ENCODE measurements at regions not wholly inside any gene's neighbourhood (a gene's known extent, or its start where the extent isn't known, plus 50 kb on each side); places are given as distances from the start of the nearest gene placed in this dataset.

DNA sequence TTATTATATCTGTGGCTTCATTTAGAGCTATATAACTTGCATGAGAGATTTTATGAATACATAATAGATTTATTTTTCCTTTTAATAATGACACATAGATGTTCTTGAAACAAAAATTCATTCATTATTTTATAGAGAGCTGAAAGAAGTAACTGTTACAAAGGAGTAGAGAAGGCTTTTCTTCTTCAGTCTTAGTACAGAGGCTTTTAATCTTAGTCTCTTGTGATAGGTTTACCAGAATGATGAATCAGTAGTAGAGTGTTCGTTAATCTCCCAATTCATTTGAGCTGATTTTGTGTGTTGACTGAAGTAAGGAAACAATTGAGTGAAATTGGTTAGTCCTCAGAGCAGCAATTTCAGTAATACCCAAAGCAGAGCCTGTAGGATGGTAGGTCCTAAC lies 1284.1 kb upstream of the ACO1 start:
- TF ChIP-seq, protein P1, sequence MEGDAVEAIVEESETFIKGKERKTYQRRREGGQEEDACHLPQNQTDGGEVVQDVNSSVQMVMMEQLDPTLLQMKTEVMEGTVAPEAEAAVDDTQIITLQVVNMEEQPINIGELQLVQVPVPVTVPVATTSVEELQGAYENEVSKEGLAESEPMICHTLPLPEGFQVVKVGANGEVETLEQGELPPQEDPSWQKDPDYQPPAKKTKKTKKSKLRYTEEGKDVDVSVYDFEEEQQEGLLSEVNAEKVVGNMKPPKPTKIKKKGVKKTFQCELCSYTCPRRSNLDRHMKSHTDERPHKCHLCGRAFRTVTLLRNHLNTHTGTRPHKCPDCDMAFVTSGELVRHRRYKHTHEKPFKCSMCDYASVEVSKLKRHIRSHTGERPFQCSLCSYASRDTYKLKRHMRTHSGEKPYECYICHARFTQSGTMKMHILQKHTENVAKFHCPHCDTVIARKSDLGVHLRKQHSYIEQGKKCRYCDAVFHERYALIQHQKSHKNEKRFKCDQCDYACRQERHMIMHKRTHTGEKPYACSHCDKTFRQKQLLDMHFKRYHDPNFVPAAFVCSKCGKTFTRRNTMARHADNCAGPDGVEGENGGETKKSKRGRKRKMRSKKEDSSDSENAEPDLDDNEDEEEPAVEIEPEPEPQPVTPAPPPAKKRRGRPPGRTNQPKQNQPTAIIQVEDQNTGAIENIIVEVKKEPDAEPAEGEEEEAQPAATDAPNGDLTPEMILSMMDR (IDR thresholded peaks at IDR 0.05), result no peak
- no peak for TF ChIP-seq EZH2 (IDR thresholded peaks at IDR 0.05)

Measured in neural progenitor cell (in vitro differentiated cells).